GM23338 (cell line): ENCODE measurements at regions not wholly inside any gene's neighbourhood (a gene's known extent, or its start where the extent isn't known, plus 50 kb on each side); places are given as distances from the start of the nearest gene placed in this dataset.

Experiments
- ATAC-seq: fragments of 200-7000 bp; cut with Tn5 transposase; 3 replicates; pipeline ENCODE4 v1.9.1; 2020
- DNase-seq: peaks from one replicate; pipeline ENCODE4 v3.0.0-alpha.2; 2015; ENCODE audit warnings: low spot score
- H2AFZ ChIP-seq: fragments of 200-600 bp; sonication (generic); 2 replicates; pipeline ENCODE4 v1.8.0; 2016; ENCODE audit warnings: antibody characterized with exemption, mild to moderate bottlenecking, moderate library complexity
- H3F3A ChIP-seq: fragments of 200-600 bp; sonication (generic); replicated peaks from 2 replicates; pipeline ENCODE4 v1.8.0; 2017; ENCODE audit warnings: antibody characterized with exemption, mixed run types, low read depth
- H3K27ac ChIP-seq: fragments of 200-600 bp; sonication (generic); 2 replicates; pipeline ENCODE4 v1.6.1; 2016; ENCODE audit warnings: low read depth
- H3K27me3 ChIP-seq: fragments of 200-600 bp; sonication (generic); 2 replicates; pipeline ENCODE4 v1.8.0; 2016; ENCODE audit warnings: mild to moderate bottlenecking, mixed run types, moderate library complexity; ENCODE audit not compliant: insufficient read depth
- H3K36me3 ChIP-seq: fragments of 200-600 bp; sonication (generic); 2 replicates; pipeline ENCODE4 v1.8.0; 2016; ENCODE audit warnings: mild to moderate bottlenecking; ENCODE audit not compliant: insufficient read depth
- H3K4me1 ChIP-seq: fragments of 200-600 bp; sonication (generic); 2 replicates; pipeline ENCODE4 v1.8.0; 2016; ENCODE audit warnings: mild to moderate bottlenecking, moderate library complexity; ENCODE audit not compliant: insufficient read depth
- H3K4me2 ChIP-seq: fragments of 200-600 bp; sonication (generic); 2 replicates; pipeline ENCODE4 v1.7.1; 2017; ENCODE audit warnings: mixed run types
- H3K4me3 ChIP-seq: fragments of 200-600 bp; sonication (generic); 2 replicates; pipeline ENCODE4 v1.6.1; 2016; ENCODE audit warnings: mixed run types
- H3K79me2 ChIP-seq: fragments of 200-600 bp; sonication (generic); replicated peaks from 2 replicates; pipeline ENCODE4 v1.8.0; 2017; ENCODE audit warnings: mild to moderate bottlenecking; ENCODE audit not compliant: insufficient read depth
- H3K9me2 ChIP-seq: fragments of 200-600 bp; sonication (generic); 2 replicates; pipeline ENCODE4 v1.8.0; 2017; ENCODE audit not compliant: insufficient read depth
- H4K20me1 ChIP-seq: fragments of 200-600 bp; sonication (generic); replicated peaks from 2 replicates; pipeline ENCODE4 v1.8.0; 2017; ENCODE audit warnings: mild to moderate bottlenecking; ENCODE audit not compliant: insufficient read depth
- H3K27ac Mint-ChIP-seq: 2 replicates; pipeline ENCODE4 v1.8.0; 2020; ENCODE audit warnings: inconsistent platforms, mild to moderate bottlenecking, moderate library complexity, mixed read lengths
- H3K27me3 Mint-ChIP-seq: 3 replicates; pipeline ENCODE4 v1.8.0; 2022; ENCODE audit warnings: low read depth, mild to moderate bottlenecking, moderate library complexity, mixed read lengths, inconsistent platforms; ENCODE audit not compliant: insufficient read depth, poor library complexity
- H3K36me3 Mint-ChIP-seq: 3 replicates; pipeline ENCODE4 v1.8.0; 2021; ENCODE audit warnings: low read depth, mild to moderate bottlenecking, inconsistent platforms, moderate library complexity, mixed read lengths
- H3K4me1 Mint-ChIP-seq: 3 replicates; pipeline ENCODE4 v1.8.0; 2020; ENCODE audit warnings: mild to moderate bottlenecking, inconsistent platforms, mixed read lengths
- H3K4me3 Mint-ChIP-seq: 3 replicates; pipeline ENCODE4 v1.8.0; 2021; ENCODE audit warnings: moderate library complexity, mild to moderate bottlenecking, inconsistent platforms, mixed read lengths
- H3K9me3 Mint-ChIP-seq: 3 replicates; pipeline ENCODE4 v1.8.0; 2020; ENCODE audit warnings: moderate library complexity, mild to moderate bottlenecking, inconsistent platforms, mixed read lengths
- EZH2phosphoT487 ChIP-seq: fragments of 200-600 bp; sonication (generic); IDR thresholded peaks from one replicate; pipeline ENCODE4 v1.8.1; 2018; ENCODE audit warnings: antibody characterized with exemption; ENCODE audit not compliant: unreplicated experiment
- STAT1 ChIP-seq: IDR thresholded peaks from one replicate; pipeline ENCODE4 v1.6.1; 2016; ENCODE audit warnings: antibody characterized with exemption; ENCODE audit not compliant: unreplicated experiment
- TF ChIP-seq, protein P1 (sequence below): IDR thresholded peaks from one replicate; pipeline ENCODE4 v1.6.1; 2018; ENCODE audit warnings: antibody characterized with exemption; ENCODE audit not compliant: unreplicated experiment

DNA sequence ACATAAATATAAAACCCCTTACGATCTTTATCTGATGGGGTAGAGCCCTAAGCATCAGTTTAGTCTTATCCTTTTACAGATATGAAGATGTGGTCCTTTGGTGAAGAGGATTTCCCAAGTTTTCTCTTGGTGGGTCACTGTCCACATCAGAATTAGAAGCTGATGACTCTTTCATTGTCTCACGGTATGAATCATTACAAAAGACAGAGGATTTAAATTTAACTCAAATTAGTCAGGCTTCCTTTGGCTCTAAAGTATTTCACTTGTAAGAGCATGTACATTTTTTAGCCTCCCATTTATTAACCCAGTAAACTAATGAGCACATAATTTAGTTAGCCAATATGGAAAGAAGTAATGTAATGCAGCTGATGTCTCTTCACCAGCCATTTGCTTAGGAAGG, 49.9 kb upstream of the TMEM26 start:
- no peak overlapping the region for H3K4me3 Mint-ChIP-seq
- Histone ChIP-seq H3K9me2 (no peaks in the 10 kb centered on the region; the same call in 1 of the 2 replicates), H3F3A (no peaks in the 10 kb centered on the region), H3K4me2 (no peak overlapping the region), H3K4me3 (no peak overlapping the region), H3K4me1 (no peaks in the 10 kb centered on the region), H3K36me3 (no peaks in the 10 kb centered on the region), H3K79me2 (no peaks in the 10 kb centered on the region), H4K20me1 (no peaks in the 10 kb centered on the region), H2AFZ (no peak overlapping the region), H3K27ac (no peak overlapping the region), H3K27me3 (no peaks in the 10 kb centered on the region)
- no peaks in the 10 kb centered on the region for H3K36me3 Mint-ChIP-seq
- H3K9me3 Mint-ChIP-seq = no peaks in the 10 kb centered on the region
- ATAC-seq (no peak), DNase-seq (no peak)
- H3K27me3 Mint-ChIP-seq = peaks cover 3% of the 10 kb centered on the region
- no peak overlapping the region for H3K27ac Mint-ChIP-seq
- TF ChIP-seq EZH2phosphoT487 (no peak), STAT1 (no peak)
- TF ChIP-seq, protein P1, sequence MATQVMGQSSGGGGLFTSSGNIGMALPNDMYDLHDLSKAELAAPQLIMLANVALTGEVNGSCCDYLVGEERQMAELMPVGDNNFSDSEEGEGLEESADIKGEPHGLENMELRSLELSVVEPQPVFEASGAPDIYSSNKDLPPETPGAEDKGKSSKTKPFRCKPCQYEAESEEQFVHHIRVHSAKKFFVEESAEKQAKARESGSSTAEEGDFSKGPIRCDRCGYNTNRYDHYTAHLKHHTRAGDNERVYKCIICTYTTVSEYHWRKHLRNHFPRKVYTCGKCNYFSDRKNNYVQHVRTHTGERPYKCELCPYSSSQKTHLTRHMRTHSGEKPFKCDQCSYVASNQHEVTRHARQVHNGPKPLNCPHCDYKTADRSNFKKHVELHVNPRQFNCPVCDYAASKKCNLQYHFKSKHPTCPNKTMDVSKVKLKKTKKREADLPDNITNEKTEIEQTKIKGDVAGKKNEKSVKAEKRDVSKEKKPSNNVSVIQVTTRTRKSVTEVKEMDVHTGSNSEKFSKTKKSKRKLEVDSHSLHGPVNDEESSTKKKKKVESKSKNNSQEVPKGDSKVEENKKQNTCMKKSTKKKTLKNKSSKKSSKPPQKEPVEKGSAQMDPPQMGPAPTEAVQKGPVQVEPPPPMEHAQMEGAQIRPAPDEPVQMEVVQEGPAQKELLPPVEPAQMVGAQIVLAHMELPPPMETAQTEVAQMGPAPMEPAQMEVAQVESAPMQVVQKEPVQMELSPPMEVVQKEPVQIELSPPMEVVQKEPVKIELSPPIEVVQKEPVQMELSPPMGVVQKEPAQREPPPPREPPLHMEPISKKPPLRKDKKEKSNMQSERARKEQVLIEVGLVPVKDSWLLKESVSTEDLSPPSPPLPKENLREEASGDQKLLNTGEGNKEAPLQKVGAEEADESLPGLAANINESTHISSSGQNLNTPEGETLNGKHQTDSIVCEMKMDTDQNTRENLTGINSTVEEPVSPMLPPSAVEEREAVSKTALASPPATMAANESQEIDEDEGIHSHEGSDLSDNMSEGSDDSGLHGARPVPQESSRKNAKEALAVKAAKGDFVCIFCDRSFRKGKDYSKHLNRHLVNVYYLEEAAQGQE = no peak
- no peaks in the 10 kb centered on the region for H3K4me1 Mint-ChIP-seq
